GM12865 (cell line): ENCODE measurements at regions not wholly inside any gene's neighbourhood (a gene's known extent, or its start where the extent isn't known, plus 50 kb on each side); places are given as distances from the start of the nearest gene placed in this dataset.

Source experiments
- DNase-seq: peaks from one replicate; pipeline ENCODE4 v3.0.0; 2010; ENCODE audit warnings: low read depth
- H3K4me3 ChIP-seq: 2 replicates; pipeline ENCODE4 v1.5.1; 2011; ENCODE audit warnings: mild to moderate bottlenecking, low read depth, low read length, control low read depth
- CTCF ChIP-seq: IDR thresholded peaks from 2 replicates; pipeline ENCODE4 v1.5.1; 2011; ENCODE audit warnings: low read length, control low read depth, low read depth, inconsistent platforms; ENCODE audit not compliant: insufficient read depth; ENCODE audit errors: missing control alignments

DNA sequence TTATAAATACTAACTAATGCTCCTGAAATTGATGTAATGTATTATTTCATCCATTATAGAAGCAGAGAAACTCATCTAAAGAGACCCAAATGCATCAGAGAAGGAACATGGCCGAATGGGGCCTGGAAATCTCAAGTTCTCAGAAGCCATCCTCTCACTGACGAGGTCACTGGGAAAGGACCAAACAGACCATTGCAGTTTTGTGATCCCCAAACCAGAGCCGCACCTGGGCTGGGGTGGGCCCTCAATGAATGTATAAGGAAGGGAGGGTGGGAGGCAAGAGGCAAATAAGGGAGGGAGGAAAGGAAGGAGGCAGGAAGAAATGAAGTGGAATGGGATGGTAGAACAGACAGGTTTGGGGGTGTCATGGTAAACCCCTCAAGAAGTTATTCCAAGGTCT lies 245.3 kb upstream of the ID2 start:
- no peak for TF ChIP-seq CTCF
- DNase-seq = no peak
- no peak overlapping the region for H3K4me3 ChIP-seq

- no peak overlapping the region for H3K4me3 ChIP-seq
- DNase-seq = no peak
- no peak for TF ChIP-seq CTCF
Observed at GRCh38 chr2:8437228-8437948, 244.5 kb upstream of the ID2 start.

- no peak overlapping the region for H3K4me3 ChIP-seq
- TF ChIP-seq CTCF = no peak
- DNase-seq = no peak
Observed at GRCh38 chr2:8437949-8438400, 243.9 kb upstream of the ID2 start.

DNA sequence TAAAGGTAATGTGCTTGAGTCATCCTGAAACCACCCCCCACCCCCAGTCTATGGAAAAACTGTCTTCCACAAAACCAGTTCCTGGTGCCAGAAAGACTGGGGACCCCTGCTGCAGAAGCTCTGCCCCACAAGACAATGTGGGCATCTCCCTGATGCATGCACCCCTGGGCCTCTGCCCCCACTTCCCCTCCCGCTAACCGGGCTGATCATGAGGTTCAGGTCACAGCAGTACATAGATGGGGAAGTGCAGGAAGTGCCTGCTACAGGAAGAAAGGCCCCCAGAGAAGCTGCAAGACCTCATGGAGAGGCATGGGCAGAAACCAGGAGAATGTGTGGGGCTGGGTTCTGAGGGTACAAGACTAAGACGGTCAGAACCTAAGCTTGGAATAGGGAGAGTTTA lies 243.4 kb upstream of the ID2 start:
- no peak overlapping the region for H3K4me3 ChIP-seq
- DNase-seq = no peak
- no peak for TF ChIP-seq CTCF

GRCh38 chr2:8438996-8439395 lies 242.9 kb upstream of the ID2 start:
- no peak for DNase-seq
- no peak for TF ChIP-seq CTCF
- no peak overlapping the region for H3K4me3 ChIP-seq

- DNase-seq = no peak
- TF ChIP-seq CTCF = no peak
- H3K4me3 ChIP-seq = no peak overlapping the region
Observed at GRCh38 chr2:8440029-8440778, 241.7 kb upstream of the ID2 start.
